GM12891 (cell line): ENCODE measurements at regions not wholly inside any gene's neighbourhood (a gene's known extent, or its start where the extent isn't known, plus 50 kb on each side); places are given as distances from the start of the nearest gene placed in this dataset.
"Not testable (repeated sequence)": the region's sequence is repeated elsewhere in the genome, so short reads cannot be mapped to it uniquely, and the experiment has no call there.

Experiments used
- PAX5 ChIP-seq: IDR thresholded peaks from 2 replicates; pipeline ENCODE4 v1.6.1; 2011; ENCODE audit warnings: low read length, moderate library complexity, mild to moderate bottlenecking; ENCODE audit not compliant: insufficient read depth, severe bottlenecking
- POLR2A ChIP-seq: IDR thresholded peaks from 2 replicates; pipeline ENCODE4 v1.6.1; 2011; ENCODE audit warnings: low read depth, low read length, control low read depth
- POLR2AphosphoS5 ChIP-seq: IDR thresholded peaks from 2 replicates; pipeline ENCODE4 v1.6.1; 2011; ENCODE audit warnings: low read depth, low read length, control low read depth
- POU2F2 ChIP-seq: IDR thresholded peaks from 2 replicates; pipeline ENCODE4 v1.6.1; 2011; ENCODE audit warnings: low read depth, mild to moderate bottlenecking, control low read depth, low read length, moderate library complexity
- SPI1 ChIP-seq: IDR thresholded peaks from 2 replicates; pipeline ENCODE4 v1.6.1; 2011; ENCODE audit warnings: low read depth, low read length, control low read depth
- TAF1 ChIP-seq: IDR thresholded peaks from 2 replicates; pipeline ENCODE4 v1.6.1; 2011; ENCODE audit warnings: low read depth, low read length, control low read depth

DNA sequence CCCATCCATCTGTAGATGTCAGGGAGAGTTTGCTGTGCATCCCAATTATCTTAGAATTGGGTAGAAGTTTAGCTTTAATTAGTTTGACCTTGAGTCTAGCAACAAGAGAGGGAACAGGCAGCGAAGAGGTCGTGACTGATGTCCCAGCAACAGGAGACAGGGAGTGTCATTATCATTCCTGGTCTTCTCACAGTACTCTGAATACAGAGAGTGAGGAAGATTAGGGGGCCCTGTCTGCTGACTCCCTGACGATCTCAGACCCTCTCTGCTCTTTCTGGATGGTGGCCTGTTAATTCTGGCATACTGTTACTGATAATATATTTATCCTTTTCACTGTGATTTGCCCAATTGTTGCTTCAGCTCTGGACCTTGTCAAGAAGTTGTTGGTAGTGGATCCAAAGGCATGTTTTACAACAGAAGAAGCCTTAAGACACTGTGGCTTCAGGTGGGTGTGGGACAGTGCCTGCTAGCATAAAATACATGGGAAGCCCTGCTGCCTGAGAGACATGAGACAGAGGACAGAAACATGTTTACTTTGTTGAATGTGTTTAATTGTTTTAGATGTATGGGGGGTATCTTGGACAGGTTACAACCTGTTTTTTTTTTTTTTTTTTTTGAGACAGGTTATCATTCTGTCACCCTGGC is 256.6 kb downstream of the GOLGA6L6 start:
- not testable (repeated sequence) for TF ChIP-seq POLR2A, POLR2AphosphoS5, TAF1, PAX5, SPI1, POU2F2
